Endodermal cell (in vitro differentiated cells): ENCODE measurements at regions not wholly inside any gene's neighbourhood (a gene's known extent, or its start where the extent isn't known, plus 50 kb on each side); places are given as distances from the start of the nearest gene placed in this dataset.
A peak's percentile ranks its signal among the peaks of the same experiment; 100 is the strongest.

Experiments used
- DNase-seq: peaks from one replicate; pipeline ENCODE4 v3.0.0-alpha.2; 2017
- H3K27ac ChIP-seq: 2 replicates; pipeline ENCODE4 v1.5.1; 2013; ENCODE audit warnings: mild to moderate bottlenecking, low read depth, low read length, moderate library complexity
- H3K27me3 ChIP-seq: 2 replicates; pipeline ENCODE4 v1.6.1; 2013; ENCODE audit warnings: mild to moderate bottlenecking, low read length, moderate library complexity; ENCODE audit not compliant: insufficient read depth, control insufficient read depth, poor library complexity, severe bottlenecking
- H3K36me3 ChIP-seq: 2 replicates; pipeline ENCODE4 v1.7.0; 2013; ENCODE audit warnings: mild to moderate bottlenecking, low read length, moderate library complexity; ENCODE audit not compliant: control insufficient read depth, insufficient read depth
- H3K4me1 ChIP-seq: one replicate; pipeline ENCODE4 v1.7.0; 2013; ENCODE audit warnings: low read length; ENCODE audit not compliant: control insufficient read depth, insufficient read depth
- H3K4me3 ChIP-seq: 2 replicates; pipeline ENCODE4 v1.5.1; 2013; ENCODE audit warnings: mild to moderate bottlenecking, low read length, moderate library complexity
- H3K9ac ChIP-seq: 2 replicates; pipeline ENCODE4 v1.6.1; 2013; ENCODE audit warnings: mild to moderate bottlenecking, low read length, moderate library complexity; ENCODE audit not compliant: poor library complexity, severe bottlenecking; ENCODE audit errors: extremely low read depth
- H3K9me3 ChIP-seq: 2 replicates; pipeline ENCODE4 v1.6.1; 2013; ENCODE audit warnings: mild to moderate bottlenecking, low read length, moderate library complexity; ENCODE audit not compliant: control insufficient read depth
- H3K27ac Mint-ChIP-seq: 2 replicates; pipeline ENCODE4 v1.8.0; 2020; ENCODE audit warnings: mixed read lengths
- H3K27me3 Mint-ChIP-seq: 2 replicates; pipeline ENCODE4 v1.8.0; 2021; ENCODE audit warnings: mild to moderate bottlenecking, mixed read lengths; ENCODE audit not compliant: insufficient read depth
- H3K36me3 Mint-ChIP-seq: 2 replicates; pipeline ENCODE4 v1.8.0; 2020; ENCODE audit warnings: low read depth, mixed read lengths
- H3K4me1 Mint-ChIP-seq: 2 replicates; pipeline ENCODE4 v1.8.0; 2020; ENCODE audit warnings: mixed read lengths
- H3K4me3 Mint-ChIP-seq: 2 replicates; pipeline ENCODE4 v1.8.0; 2020; ENCODE audit warnings: mild to moderate bottlenecking, moderate library complexity, mixed read lengths
- H3K9me3 Mint-ChIP-seq: 2 replicates; pipeline ENCODE4 v1.8.0; 2020; ENCODE audit warnings: mild to moderate bottlenecking, mixed read lengths
- CTCF ChIP-seq: fragments of 200-600 bp; sonication (generic); conservative IDR thresholded peaks from 2 replicates; pipeline ENCODE4 v1.5.0; 2021; ENCODE audit warnings: antibody characterized with exemption, mild to moderate bottlenecking
- WGBS, 2 experiments: methylation state at CpG; one replicate each; pipeline versions ENCODE4 v1.1.5 to v1.1.7; 2013; ENCODE audit warnings: missing lambda C conversion rate in 2 of 2, mixed read lengths in 1 of 2; ENCODE audit not compliant: insufficient coverage in 1 of 2, insufficient read length in 1 of 2; 5-methylcytosine and 5-hydroxymethylcytosine counted together

- Mint-ChIP-seq H3K27me3 (no peaks in the 10 kb centered on the region), H3K9me3 (no peaks in the 10 kb centered on the region), H3K4me3 (no peak overlapping the region), H3K36me3 (no peaks in the 10 kb centered on the region), H3K27ac (no peak overlapping the region), H3K4me1 (no peaks in the 10 kb centered on the region)
- no peaks in the 10 kb centered on the region for H3K36me3 ChIP-seq
- H3K27ac ChIP-seq = no peak overlapping the region
- no peaks in the 10 kb centered on the region for H3K4me1 ChIP-seq
- no peak for TF ChIP-seq CTCF
- H3K9ac ChIP-seq = no peak overlapping the region
- no peaks in the 10 kb centered on the region for H3K27me3 ChIP-seq
- DNase-seq = no peak
- H3K9me3 ChIP-seq = no peaks in the 10 kb centered on the region
- H3K4me3 ChIP-seq = no peak overlapping the region
Measured at GRCh38 chr11:24134879-24135589, 361.8 kb upstream of the LUZP2 start.

GRCh38 chr11:24142062-24142461 lies 354.8 kb upstream of the LUZP2 start:
- no peaks in the 10 kb centered on the region for H3K4me1 ChIP-seq
- no peaks in the 10 kb centered on the region for H3K9me3 Mint-ChIP-seq
- H3K27ac ChIP-seq = no peak overlapping the region
- no peaks in the 10 kb centered on the region for H3K27me3 Mint-ChIP-seq
- H3K4me3 ChIP-seq = no peak overlapping the region
- H3K36me3 Mint-ChIP-seq = no peaks in the 10 kb centered on the region
- TF ChIP-seq CTCF = no peak
- H3K4me3 Mint-ChIP-seq = no peak overlapping the region
- DNase-seq = no peak
- H3K27ac Mint-ChIP-seq = peak overlapping the region; percentile 76
- 94% methylated on average over 2 of the region's 4 CpGs; no CpG with 5 or more reads in 1 of the 2 experiments for whole genome bisulfite sequencing, 2 experiments
- H3K36me3 ChIP-seq = no peaks in the 10 kb centered on the region
- H3K9ac ChIP-seq = no peak overlapping the region
- peaks cover 2% of the 10 kb centered on the region for H3K4me1 Mint-ChIP-seq
- H3K27me3 ChIP-seq = no peaks in the 10 kb centered on the region
- H3K9me3 ChIP-seq = no peaks in the 10 kb centered on the region

- Mint-ChIP-seq H3K9me3 (no peaks in the 10 kb centered on the region), H3K27me3 (no peaks in the 10 kb centered on the region), H3K4me1 (peaks cover 2% of the 10 kb centered on the region), H3K27ac (no peak overlapping the region), H3K36me3 (no peaks in the 10 kb centered on the region), H3K4me3 (no peak overlapping the region)
- H3K27ac ChIP-seq = no peak overlapping the region
- H3K36me3 ChIP-seq = no peaks in the 10 kb centered on the region
- no peaks in the 10 kb centered on the region for H3K9me3 ChIP-seq
- TF ChIP-seq CTCF = no peak
- no peaks in the 10 kb centered on the region for H3K4me1 ChIP-seq
- no peak overlapping the region for H3K4me3 ChIP-seq
- 67 to 70% methylated on average over 3 of the region's 5 CpGs for WGBS, 2 experiments
- H3K27me3 ChIP-seq = no peaks in the 10 kb centered on the region
- no peak for DNase-seq
- no peak overlapping the region for H3K9ac ChIP-seq
Measured at GRCh38 chr11:24145411-24145810, 351.4 kb upstream of the LUZP2 start.
